ENCODE measurements at regions not wholly inside any gene's neighbourhood (a gene's known extent, or its start where the extent isn't known, plus 50 kb on each side); places are given as distances from the start of the nearest gene placed in this dataset.

DNA sequence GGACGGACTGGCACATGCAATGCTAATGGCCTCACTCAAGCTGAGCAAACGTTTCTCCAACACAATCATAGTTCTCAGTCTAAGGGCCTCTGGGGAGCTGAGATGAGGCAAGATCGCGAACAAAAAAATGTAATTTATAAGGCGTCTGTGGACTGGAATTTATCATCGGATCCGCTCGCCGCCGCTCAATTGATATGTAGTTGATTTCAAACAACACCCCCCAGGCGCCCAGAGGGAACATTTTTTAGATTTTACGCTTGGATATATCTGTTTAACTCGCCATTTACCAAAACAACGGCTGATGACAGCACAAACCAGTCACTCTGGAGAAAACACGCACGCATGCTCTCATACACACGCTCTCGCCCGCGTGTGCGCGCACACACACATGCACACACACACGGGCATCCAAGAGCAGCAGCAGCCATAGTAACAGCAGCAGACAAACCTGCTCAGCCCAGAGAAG lies 335.8 kb downstream of the SMAD2 start:
- TF ChIP-seq, protein P1, sequence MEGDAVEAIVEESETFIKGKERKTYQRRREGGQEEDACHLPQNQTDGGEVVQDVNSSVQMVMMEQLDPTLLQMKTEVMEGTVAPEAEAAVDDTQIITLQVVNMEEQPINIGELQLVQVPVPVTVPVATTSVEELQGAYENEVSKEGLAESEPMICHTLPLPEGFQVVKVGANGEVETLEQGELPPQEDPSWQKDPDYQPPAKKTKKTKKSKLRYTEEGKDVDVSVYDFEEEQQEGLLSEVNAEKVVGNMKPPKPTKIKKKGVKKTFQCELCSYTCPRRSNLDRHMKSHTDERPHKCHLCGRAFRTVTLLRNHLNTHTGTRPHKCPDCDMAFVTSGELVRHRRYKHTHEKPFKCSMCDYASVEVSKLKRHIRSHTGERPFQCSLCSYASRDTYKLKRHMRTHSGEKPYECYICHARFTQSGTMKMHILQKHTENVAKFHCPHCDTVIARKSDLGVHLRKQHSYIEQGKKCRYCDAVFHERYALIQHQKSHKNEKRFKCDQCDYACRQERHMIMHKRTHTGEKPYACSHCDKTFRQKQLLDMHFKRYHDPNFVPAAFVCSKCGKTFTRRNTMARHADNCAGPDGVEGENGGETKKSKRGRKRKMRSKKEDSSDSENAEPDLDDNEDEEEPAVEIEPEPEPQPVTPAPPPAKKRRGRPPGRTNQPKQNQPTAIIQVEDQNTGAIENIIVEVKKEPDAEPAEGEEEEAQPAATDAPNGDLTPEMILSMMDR (IDR thresholded peaks at IDR 0.05; ENCODE audit: insufficient read depth, low read length, poor library complexity, severe bottlenecking) = no peak
- Histone ChIP-seq H3K4me3 (ENCODE audit: low read depth, low read length) (no peak overlapping the region), H3K36me3 (ENCODE audit: control insufficient read depth, insufficient read depth, low read length) (no peaks in the 10 kb centered on the region), H3K27me3 (ENCODE audit: control insufficient read depth, insufficient read depth, low read length) (peaks cover 10% of the 10 kb centered on the region)
- no peak for DNase-seq (ENCODE audit: low read depth)

DNA sequence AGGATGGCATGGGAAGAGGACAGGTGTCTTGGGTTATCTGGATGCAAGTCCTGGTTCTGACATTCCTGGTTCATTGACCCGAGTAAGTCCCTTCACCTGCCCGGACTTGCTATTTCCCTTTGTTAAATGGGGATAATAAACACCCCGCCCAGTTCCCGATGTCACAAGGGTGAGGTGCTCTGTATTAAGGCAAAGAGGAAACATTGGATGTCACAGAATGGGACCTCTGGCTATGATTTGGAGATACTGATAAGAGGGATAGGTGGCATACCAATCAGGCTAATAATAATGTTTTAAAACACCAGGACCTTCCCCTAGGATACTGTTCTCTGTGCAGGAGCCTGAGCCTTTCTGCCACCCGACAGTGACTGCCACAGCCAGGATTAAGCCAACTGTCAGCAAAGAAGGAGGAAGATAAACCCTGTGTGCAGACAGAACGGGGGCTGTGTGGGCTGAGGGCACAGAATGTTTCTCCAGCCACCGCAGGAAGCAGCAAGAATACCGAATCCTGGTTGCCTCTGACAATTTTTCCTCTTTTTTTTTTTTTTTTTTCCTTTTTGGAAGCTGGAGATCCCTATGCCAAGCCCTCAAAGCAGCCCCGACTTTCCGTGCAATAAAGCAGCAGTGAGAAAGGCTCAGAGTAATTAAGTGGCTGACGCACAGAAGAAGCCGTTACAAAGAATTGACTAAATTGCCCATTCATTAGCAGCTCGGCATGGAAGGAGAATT lies 336.6 kb downstream of the SMAD2 start:
- H3K4me3 ChIP-seq (ENCODE audit: low read depth, low read length) = no peak overlapping the region
- H3K27me3 ChIP-seq (ENCODE audit: control insufficient read depth, insufficient read depth, low read length) = peaks cover 10% of the 10 kb centered on the region
- TF ChIP-seq, protein P1 (IDR thresholded peaks at IDR 0.05; ENCODE audit: insufficient read depth, low read length, poor library complexity, severe bottlenecking) = no peak
- H3K36me3 ChIP-seq (ENCODE audit: control insufficient read depth, insufficient read depth, low read length) = no peaks in the 10 kb centered on the region
- no peak for DNase-seq (ENCODE audit: low read depth)

DNA sequence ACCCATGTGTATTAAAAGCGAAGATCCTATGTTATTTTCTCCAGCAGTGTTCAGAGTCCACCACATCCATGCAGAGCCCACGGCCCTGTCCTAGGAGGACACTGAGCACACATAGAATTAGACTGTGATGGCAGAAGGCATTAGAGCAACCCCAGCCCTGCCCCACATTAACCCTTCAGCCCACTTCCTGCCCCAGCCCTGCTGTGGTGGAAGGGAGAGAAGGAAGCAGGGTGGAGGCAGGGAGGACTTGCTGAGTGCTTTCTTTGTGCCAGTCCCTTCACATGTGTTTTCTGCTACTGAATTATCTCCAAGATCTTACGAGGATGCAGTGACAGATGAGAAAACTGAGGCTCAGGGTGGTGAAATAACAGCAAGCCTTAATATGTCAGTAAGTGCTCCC lies 339.0 kb downstream of the SMAD2 start:
- no peak for DNase-seq (ENCODE audit: low read depth)
- H3K36me3 ChIP-seq (ENCODE audit: control insufficient read depth, insufficient read depth, low read length) = no peaks in the 10 kb centered on the region
- H3K4me3 ChIP-seq (ENCODE audit: low read depth, low read length) = no peak overlapping the region
- peaks cover 10% of the 10 kb centered on the region for H3K27me3 ChIP-seq (ENCODE audit: control insufficient read depth, insufficient read depth, low read length)
- TF ChIP-seq, protein P1 (IDR thresholded peaks at IDR 0.05; ENCODE audit: insufficient read depth, low read length, poor library complexity, severe bottlenecking) = no peak

DNA sequence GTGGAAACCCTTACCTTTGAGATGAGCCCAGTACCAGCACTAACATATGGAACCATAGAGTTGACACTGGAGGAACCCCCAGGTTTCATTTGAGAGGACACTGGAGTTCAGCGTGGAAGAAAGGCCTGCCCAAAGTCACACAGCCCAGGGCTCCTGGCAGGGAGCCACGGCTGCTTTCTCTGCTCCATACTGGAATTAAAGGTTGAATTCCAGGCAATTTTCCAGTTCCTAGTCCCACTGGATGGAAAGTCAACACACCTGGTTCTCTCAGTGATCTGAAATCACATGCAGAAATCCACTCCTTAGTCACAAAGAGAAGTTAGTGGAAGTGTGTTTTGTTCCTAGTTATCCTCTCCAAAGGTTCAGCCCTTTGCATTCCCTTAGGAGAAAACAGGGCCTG lies 336.1 kb upstream of the SKOR2 start:
- DNase-seq (ENCODE audit: low read depth) = no peak
- H3K4me3 ChIP-seq (ENCODE audit: low read depth, low read length) = no peak overlapping the region
- H3K27me3 ChIP-seq (ENCODE audit: control insufficient read depth, insufficient read depth, low read length) = no peaks in the 10 kb centered on the region
- TF ChIP-seq, protein P1 (IDR thresholded peaks at IDR 0.05; ENCODE audit: insufficient read depth, low read length, poor library complexity, severe bottlenecking) = no peak
- no peaks in the 10 kb centered on the region for H3K36me3 ChIP-seq (ENCODE audit: control insufficient read depth, insufficient read depth, low read length)

DNA sequence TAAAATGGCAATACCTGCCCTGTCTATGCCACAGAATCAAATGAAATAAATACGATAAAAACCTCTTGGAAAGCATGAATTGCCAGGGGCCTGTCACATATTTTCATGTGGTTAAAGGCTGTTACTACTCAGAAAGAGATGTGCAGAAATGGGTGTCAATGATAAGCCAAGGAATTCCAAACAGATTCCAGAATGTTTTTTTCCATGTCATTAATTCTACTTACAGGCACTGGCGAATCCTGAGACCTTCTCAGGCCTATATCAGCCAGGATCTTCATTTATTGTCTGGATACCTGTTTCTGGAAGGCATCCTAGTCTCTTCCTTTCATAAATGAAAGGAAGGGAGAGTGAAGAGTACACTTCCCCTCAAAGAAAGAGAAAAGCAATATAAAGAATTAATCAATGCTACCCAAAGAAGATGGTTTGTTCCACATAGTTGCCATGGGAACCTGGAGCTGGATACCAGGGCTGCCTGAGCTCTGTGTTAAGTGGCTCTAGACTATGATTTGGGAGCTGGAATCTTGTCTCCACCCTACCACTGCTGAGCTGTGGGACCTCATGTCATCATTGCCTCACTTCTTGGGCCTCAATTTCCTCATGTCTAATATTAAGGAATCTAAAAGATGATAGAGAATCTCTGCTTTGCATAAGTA lies 335.1 kb upstream of the SKOR2 start:
- H3K27me3 ChIP-seq (ENCODE audit: control insufficient read depth, insufficient read depth, low read length) = no peaks in the 10 kb centered on the region
- TF ChIP-seq, protein P1 (IDR thresholded peaks at IDR 0.05; ENCODE audit: insufficient read depth, low read length, poor library complexity, severe bottlenecking) = no peak
- H3K36me3 ChIP-seq (ENCODE audit: control insufficient read depth, insufficient read depth, low read length) = no peaks in the 10 kb centered on the region
- H3K4me3 ChIP-seq (ENCODE audit: low read depth, low read length) = no peak overlapping the region
- DNase-seq (ENCODE audit: low read depth) = no peak

Data from kidney epithelial cell (primary cell).